IMR-90 (cell line): ENCODE measurements at regions not wholly inside any gene's neighbourhood (a gene's known extent, or its start where the extent isn't known, plus 50 kb on each side); places are given as distances from the start of the nearest gene placed in this dataset.

ENCODE experiments used
- ATAC-seq: fragments of 200-7000 bp; cut with Tn5 transposase; 2 replicates; pipeline ENCODE4 v1.9.1; 2020; ENCODE audit warnings: low read depth, mild to moderate bottlenecking, moderate library complexity
- BruUV-seq: library from RNA; stranded (reverse); fragments of 400-500 nt; replicated peaks from 2 replicates; lab custom pipeline; 2021; lab: Mats Ljungman, UMichigan
- CTCF ChIA-PET: fragments of 300-600 bp; formaldehyde crosslinking; extraction: SDS; loops from one replicate; lab custom pipeline; 2021; ENCODE audit warnings: antibody characterized with exemption; lab: Yijun Ruan, JAX
- POLR2A ChIA-PET: fragments of 300-600 bp; sonication (Branson Sonifier 250); formaldehyde crosslinking; loops from one replicate; lab custom pipeline; 2022; ENCODE audit warnings: antibody characterized with exemption; ENCODE audit not compliant: unreplicated experiment; lab: Charles Lee
- DNase-seq: peaks from one replicate; pipeline ENCODE4 v3.0.0; 2013
- H2AFZ ChIP-seq: replicated peaks from 2 replicates; pipeline ENCODE3; 2013; ENCODE audit warnings: low read length, mild to moderate bottlenecking; ENCODE audit not compliant: poor library complexity
- H2AK5ac ChIP-seq: 2 replicates; pipeline ENCODE4 v1.6.1; 2013; ENCODE audit warnings: low read depth, low read length, inconsistent platforms
- H2AK9ac ChIP-seq: replicated peaks from 2 replicates; pipeline ENCODE3; 2013; ENCODE audit warnings: mild to moderate bottlenecking, low read depth, low read length, moderate library complexity; ENCODE audit not compliant: poor library complexity
- H2BK120ac ChIP-seq: 2 replicates; pipeline ENCODE4 v1.6.1; 2013; ENCODE audit warnings: low read depth, low read length, inconsistent platforms
- H2BK15ac ChIP-seq: 3 replicates; pipeline ENCODE4 v1.6.1; 2013; ENCODE audit warnings: low read depth, low read length, inconsistent platforms
- H2BK20ac ChIP-seq: 2 replicates; pipeline ENCODE4 v1.6.1; 2013; ENCODE audit warnings: low read depth, mild to moderate bottlenecking, inconsistent platforms, low read length, moderate library complexity
- H2BK5ac ChIP-seq: 2 replicates; pipeline ENCODE4 v1.6.1; 2013; ENCODE audit warnings: mild to moderate bottlenecking, low read depth, low read length, inconsistent platforms; ENCODE audit not compliant: poor library complexity, severe bottlenecking
- H3K14ac ChIP-seq: replicated peaks from 2 replicates; pipeline ENCODE4 v1.6.1; 2013; ENCODE audit warnings: low read depth, low read length, inconsistent platforms
- H3K18ac ChIP-seq: 2 replicates; pipeline ENCODE4 v1.6.1; 2013; ENCODE audit warnings: low read depth, low read length, control low read depth
- H3K23ac ChIP-seq: 2 replicates; pipeline ENCODE4 v1.6.1; 2013; ENCODE audit warnings: low read depth, low read length, inconsistent platforms
- H3K27ac ChIP-seq: 2 replicates; pipeline ENCODE4 v1.5.1; 2013; ENCODE audit warnings: mild to moderate bottlenecking, control low read depth, low read length; ENCODE audit not compliant: insufficient read depth
- H3K27me3 ChIP-seq: 2 replicates; pipeline ENCODE4 v1.6.1; 2013; ENCODE audit warnings: low read length; ENCODE audit not compliant: control insufficient read depth, insufficient read depth
- H3K36me3 ChIP-seq: 2 replicates; pipeline ENCODE4 v1.6.1; 2013; ENCODE audit warnings: low read length, mixed read lengths; ENCODE audit not compliant: control insufficient read depth, insufficient read depth
- H3K4ac ChIP-seq: 2 replicates; pipeline ENCODE4 v1.6.1; 2013; ENCODE audit warnings: low read depth, low read length, inconsistent platforms
- H3K4me1 ChIP-seq: 2 replicates; pipeline ENCODE4 v1.6.1; 2013; ENCODE audit warnings: low read length, mixed read lengths; ENCODE audit not compliant: control insufficient read depth, insufficient read depth
- H3K4me2 ChIP-seq: 2 replicates; pipeline ENCODE4 v1.6.1; 2013; ENCODE audit warnings: low read depth, mild to moderate bottlenecking, control low read depth, low read length, moderate library complexity
- H3K4me3 ChIP-seq: 2 replicates; pipeline ENCODE4 v1.5.1; 2013; ENCODE audit warnings: low read depth, mild to moderate bottlenecking, control low read depth, low read length, moderate library complexity; ENCODE audit not compliant: insufficient read depth
- H3K56ac ChIP-seq: 2 replicates; pipeline ENCODE4 v1.6.1; 2013; ENCODE audit warnings: low read length, inconsistent platforms; ENCODE audit not compliant: insufficient read depth; ENCODE audit errors: extremely low read depth
- H3K79me1 ChIP-seq, 2 experiments: 2 replicates each; pipeline ENCODE4 v1.6.1; 2013; ENCODE audit warnings: low read length in 2 of 2, inconsistent platforms in 1 of 2, low read depth in 1 of 2
- H3K9ac ChIP-seq: 2 replicates; pipeline ENCODE4 v1.6.1; 2013; ENCODE audit warnings: low read depth, low read length, control low read depth
- H3K9me1 ChIP-seq: 2 replicates; pipeline ENCODE4 v1.6.1; 2013; ENCODE audit warnings: low read length, inconsistent platforms; ENCODE audit not compliant: insufficient read depth
- H3K9me3 ChIP-seq: 2 replicates; pipeline ENCODE4 v1.6.1; 2013; ENCODE audit warnings: low read length; ENCODE audit not compliant: control insufficient read depth, insufficient read depth
- H4K20me1 ChIP-seq: 2 replicates; pipeline ENCODE4 v1.6.1; 2013; ENCODE audit warnings: low read length, inconsistent platforms; ENCODE audit not compliant: insufficient read depth
- H4K5ac ChIP-seq: 2 replicates; pipeline ENCODE4 v1.6.1; 2013; ENCODE audit warnings: mild to moderate bottlenecking, low read depth, low read length, control low read depth
- H4K8ac ChIP-seq, 2 experiments: 2 replicates each; pipeline ENCODE4 v1.6.1; 2013; ENCODE audit warnings: low read depth in 2 of 2, low read length in 2 of 2, control low read depth in 1 of 2, inconsistent platforms in 1 of 2
- H4K91ac ChIP-seq: 2 replicates; pipeline ENCODE4 v1.6.1; 2013; ENCODE audit warnings: low read depth, low read length, inconsistent platforms; ENCODE audit not compliant: insufficient read depth
- RCOR1 ChIP-seq: IDR thresholded peaks from 2 replicates; pipeline ENCODE4 v1.6.1; 2012; ENCODE audit warnings: mild to moderate bottlenecking, low read length, improper control_type of control experiment; ENCODE audit not compliant: insufficient replicate concordance
- USF2 ChIP-seq: fragments of 150-350 bp; IDR thresholded peaks from 2 replicates; pipeline ENCODE4 v1.6.1; 2017; ENCODE audit warnings: mild to moderate bottlenecking, antibody characterized with exemption, low read length, low read depth
- WGBS, 2 experiments: methylation state at CpG; one replicate each; pipeline versions ENCODE4 v1.1.5 to v1.1.7; 2013; ENCODE audit warnings: missing lambda C conversion rate in 2 of 2; ENCODE audit not compliant: insufficient read length in 1 of 2; ENCODE audit errors: extremely low coverage in 2 of 2; 5-methylcytosine and 5-hydroxymethylcytosine counted together
- dilution Hi-C: fragments of 300-500 bp; cut with HindIII; formaldehyde crosslinking; loops from one replicate; pipeline ENCODE4 v1.14.3; 2018; ENCODE audit warnings: low sequenced_read_pairs; ENCODE audit not compliant: unreplicated experiment
- in situ Hi-C: fragments of 300-500 bp; cut with MboI; formaldehyde crosslinking; loops from 3 replicates; pipeline ENCODE4 v1.14.3; 2019; ENCODE audit warnings: low sequenced_read_pairs, inconsistent platforms, mixed read lengths
- intact Hi-C: fragments of 100-400 bp; cut with micrococcal nuclease; formaldehyde crosslinking; loops from 2 replicates; pipeline ENCODE4 v1.10.0; 2022

GRCh38 chr1:193762236-193762635, 575.8 kb upstream of the B3GALT2 start:
- no TSS peak for BruUV-seq
- H3K9me3 ChIP-seq = no peaks in the 10 kb centered on the region
- no peak overlapping the region for H3K27ac ChIP-seq
- H2AK5ac ChIP-seq = no peak overlapping the region
- no CpG with 5 or more reads among the region's 4 CpGs for WGBS, 2 experiments
- no peak overlapping the region for H3K56ac ChIP-seq
- in situ Hi-C loops = no loop called here
- H3K4me2 ChIP-seq = no peak overlapping the region
- ChIA-PET CTCF (no interaction called here), POLR2A (no interaction called here)
- no peak for TF ChIP-seq RCOR1
- TF ChIP-seq USF2 = no peak
- no peak for ATAC-seq
- no peaks in the 10 kb centered on the region for H3K27me3 ChIP-seq
- H4K5ac ChIP-seq = no peak overlapping the region
- H3K9me1 ChIP-seq = no peaks in the 10 kb centered on the region; the same call in 1 of the 2 replicates
- no peaks in the 10 kb centered on the region for H4K20me1 ChIP-seq
- no peak overlapping the region for H3K4me3 ChIP-seq
- no peaks in the 10 kb centered on the region for H3K79me1 ChIP-seq
- no peak overlapping the region for H2BK5ac ChIP-seq
- H4K8ac ChIP-seq = no peak overlapping the region
- dilution Hi-C loops = no loop called here
- no peak overlapping the region for H2AK9ac ChIP-seq
- H3K4ac ChIP-seq = no peak overlapping the region
- no peak for DNase-seq
- H2BK15ac ChIP-seq = no peak overlapping the region
- no peak overlapping the region for H3K23ac ChIP-seq
- H2AFZ ChIP-seq = no peak overlapping the region
- H2BK120ac ChIP-seq = no peak overlapping the region
- intact Hi-C loops = no loop called here
- H3K36me3 ChIP-seq = no peaks in the 10 kb centered on the region
- no peak overlapping the region for H2BK20ac ChIP-seq
- no peak overlapping the region for H3K18ac ChIP-seq
- no peak overlapping the region for H3K14ac ChIP-seq
- no peak overlapping the region for H3K9ac ChIP-seq
- no peaks in the 10 kb centered on the region for H3K4me1 ChIP-seq
- H4K91ac ChIP-seq = no peak overlapping the region
